HCT116 (cell line): ENCODE measurements at regions not wholly inside any gene's neighbourhood (a gene's known extent, or its start where the extent isn't known, plus 50 kb on each side); places are given as distances from the start of the nearest gene placed in this dataset.

Experiments used
- ATAC-seq: fragments of 200-7000 bp; cut with Tn5 transposase; 2 replicates; pipeline ENCODE4 v1.9.1; 2020; ENCODE audit warnings: mild to moderate bottlenecking, moderate library complexity
- BruUV-seq: library from RNA; stranded (reverse); fragments of 400-500 nt; replicated peaks from 2 replicates; lab custom pipeline; 2021; lab: Mats Ljungman, UMichigan
- CTCF ChIA-PET: fragments of 300-600 bp; sonication (Branson Sonifier 250); formaldehyde crosslinking; loops from one replicate; lab custom pipeline; 2021; ENCODE audit warnings: antibody characterized with exemption; lab: Charles Lee
- POLR2A ChIA-PET: fragments of 300-600, 350-600 bp; sonication (Branson Sonifier 250); formaldehyde crosslinking; loops from one replicate; lab custom pipeline; 2021; ENCODE audit warnings: antibody characterized with exemption; lab: Charles Lee
- RAD21 ChIA-PET, 2 experiments: fragments of 300-600 bp; sonication (Branson Sonifier 250); formaldehyde crosslinking; loops; one replicate each; lab custom pipeline; 2023; ENCODE audit warnings: low total read pairs in 2 of 2; ENCODE audit not compliant: uncharacterized antibody in 2 of 2, unreplicated experiment in 2 of 2, low non-redundant PET in 1 of 2; lab: Charles Lee
- DNase-seq: peaks from one replicate; pipeline ENCODE4 v3.0.0-alpha.2; 2010; ENCODE audit warnings: low read depth, low spot score
- H2AFZ ChIP-seq: fragments of 200-600 bp; shearing (Covaris generic), sonication (generic); 2 replicates; pipeline ENCODE4 v1.6.1; 2017; ENCODE audit warnings: low read depth, mixed run types, mixed read lengths, antibody characterized with exemption, low read length; ENCODE audit not compliant: poor library complexity, severe bottlenecking
- H3K27ac ChIP-seq: 2 replicates; pipeline ENCODE4 v1.5.1; 2012; ENCODE audit warnings: low read depth, low read length
- H3K27me3 ChIP-seq: fragments of 200-600 bp; sonication (generic); 2 replicates; pipeline ENCODE4 v1.6.1; 2016; ENCODE audit warnings: mixed run types, low read length, mixed read lengths; ENCODE audit not compliant: insufficient read depth
- H3K36me3 ChIP-seq, 2 experiments: fragments of 200-500 bp in 1 of 2; fragments of 200-600 bp in 1 of 2; sonication (Bioruptor generic) in 1 of 2; sonication (generic) in 1 of 2; 2 replicates each; pipeline versions ENCODE4 v1.5.1 to v1.6.1; 2014 to 2016; ENCODE audit warnings: low read length in 2 of 2, inconsistent platforms in 1 of 2, mixed read lengths in 1 of 2, mixed run types in 1 of 2; ENCODE audit not compliant: insufficient read depth in 2 of 2, control insufficient read depth in 1 of 2
- H3K4me1 ChIP-seq, 2 experiments: fragments of 200-600 bp in 1 of 2; sonication (generic) in 1 of 2; 2 replicates each; pipeline versions ENCODE4 v1.5.1 to v1.6.1; 2012 to 2017; ENCODE audit warnings: low read length in 2 of 2, inconsistent platforms in 1 of 2, mild to moderate bottlenecking in 1 of 2, mixed read lengths in 1 of 2, mixed run types in 1 of 2, moderate library complexity in 1 of 2; ENCODE audit not compliant: insufficient read depth in 2 of 2, control insufficient read depth in 1 of 2
- H3K4me2 ChIP-seq: fragments of 200-600 bp; sonication (generic); 2 replicates; pipeline ENCODE4 v1.6.1; 2017; ENCODE audit warnings: mixed run types, low read length, mixed read lengths
- H3K4me3 ChIP-seq, 2 experiments: fragments of 200-600 bp in 1 of 2; sonication (generic) in 1 of 2; replicated peaks in 1 of 2; 2 replicates each; pipeline ENCODE4 v1.5.1; 2011 to 2016; ENCODE audit warnings: low read length in 2 of 2, control low read depth in 1 of 2, low read depth in 1 of 2, mild to moderate bottlenecking in 1 of 2, mixed read lengths in 1 of 2, mixed run types in 1 of 2
- H3K79me2 ChIP-seq: fragments of 200-600 bp; sonication (generic); 2 replicates; pipeline ENCODE4 v1.6.1; 2017; ENCODE audit warnings: mild to moderate bottlenecking, mixed run types, low read length, moderate library complexity, mixed read lengths; ENCODE audit not compliant: insufficient read depth
- H3K9ac ChIP-seq: fragments of 200-600 bp; sonication (generic); 2 replicates; pipeline ENCODE4 v1.6.1; 2016; ENCODE audit warnings: low read length, mixed read lengths
- H3K9me2 ChIP-seq: fragments of 200-600 bp; sonication (generic), shearing (Covaris generic); 2 replicates; pipeline ENCODE4 v1.6.1; 2017; ENCODE audit warnings: mixed run types, mild to moderate bottlenecking, moderate library complexity; ENCODE audit not compliant: insufficient read depth
- H3K9me3 ChIP-seq, 2 experiments: fragments of 200-500 bp in 1 of 2; fragments of 200-600 bp in 1 of 2; sonication (Bioruptor generic) in 1 of 2; sonication (generic) in 1 of 2; 2 replicates each; pipeline ENCODE4 v1.6.1; 2014 to 2017; ENCODE audit warnings: low read length in 2 of 2, mixed read lengths in 2 of 2, inconsistent platforms in 1 of 2, low read depth in 1 of 2, mild to moderate bottlenecking in 1 of 2, mixed run types in 1 of 2, moderate library complexity in 1 of 2; ENCODE audit not compliant: control insufficient read depth in 1 of 2, insufficient read depth in 1 of 2
- H4K20me1 ChIP-seq: fragments of 200-600 bp; sonication (generic), shearing (Covaris generic); 2 replicates; pipeline ENCODE4 v1.6.1; 2017; ENCODE audit warnings: mixed run types, mild to moderate bottlenecking, moderate library complexity; ENCODE audit not compliant: insufficient read depth
- CBX3 ChIP-seq: IDR thresholded peaks from 2 replicates; pipeline ENCODE4 v1.6.1; 2012; ENCODE audit warnings: low read depth
- EGR1 ChIP-seq: IDR thresholded peaks from 2 replicates; pipeline ENCODE4 v1.6.1; 2012; ENCODE audit warnings: low read depth
- ELF1 ChIP-seq: IDR thresholded peaks from 2 replicates; pipeline ENCODE4 v1.6.1; 2012; ENCODE audit warnings: low read depth, borderline replicate concordance
- EZH2phosphoT487 ChIP-seq: fragments of 200-600 bp; IDR thresholded peaks from 2 replicates; pipeline ENCODE4 v1.6.1; 2018; ENCODE audit warnings: antibody characterized with exemption, borderline replicate concordance
- FOSL1 ChIP-seq: IDR thresholded peaks from 2 replicates; pipeline ENCODE4 v1.6.1; 2012; ENCODE audit warnings: low read depth
- JUND ChIP-seq: IDR thresholded peaks from 2 replicates; pipeline ENCODE4 v1.6.1; 2012
- MAX ChIP-seq: IDR thresholded peaks from 2 replicates; pipeline ENCODE4 v1.6.1; 2012
- POLR2A ChIP-seq: IDR thresholded peaks from 2 replicates; pipeline ENCODE4 v1.7.0; 2011; ENCODE audit warnings: borderline replicate concordance; ENCODE audit not compliant: insufficient read depth, insufficient read length; ENCODE audit errors: extremely low read depth
- POLR2AphosphoS5 ChIP-seq: IDR thresholded peaks from 2 replicates; pipeline ENCODE4 v1.6.1; 2011; ENCODE audit warnings: mild to moderate bottlenecking, low read depth, low read length, moderate library complexity
- RAD21 ChIP-seq: IDR thresholded peaks from 2 replicates; pipeline ENCODE4 v1.6.1; 2012; ENCODE audit warnings: low read depth, mild to moderate bottlenecking
- SIN3A ChIP-seq: IDR thresholded peaks from 2 replicates; pipeline ENCODE4 v1.6.1; 2012; ENCODE audit warnings: low read depth
- SP1 ChIP-seq: IDR thresholded peaks from 2 replicates; pipeline ENCODE4 v1.6.1; 2012; ENCODE audit warnings: low read depth
- SRF ChIP-seq: IDR thresholded peaks from 2 replicates; pipeline ENCODE4 v1.6.1; 2012; ENCODE audit warnings: low read depth
- TCF7L2 ChIP-seq: IDR thresholded peaks from 2 replicates; pipeline ENCODE4 v1.7.0; 2011; ENCODE audit warnings: borderline replicate concordance, inconsistent platforms; ENCODE audit not compliant: insufficient read depth, insufficient read length; ENCODE audit errors: extremely low read depth
- ZFX ChIP-seq: fragments of 450-650 bp; IDR thresholded peaks from 2 replicates; pipeline ENCODE4 v1.6.1; 2017
- ZNF274 ChIP-seq: fragments of 200-500 bp; sonication (Bioruptor generic); IDR thresholded peaks from 2 replicates; pipeline ENCODE4 v1.6.1; 2014; ENCODE audit warnings: mild to moderate bottlenecking, low read depth, low read length, inconsistent platforms
- intact Hi-C: fragments of 100-400 bp; cut with micrococcal nuclease; formaldehyde crosslinking; loops from 2 replicates; pipeline ENCODE4 v1.10.0; 2022
- TF ChIP-seq, protein P1 (sequence below): IDR thresholded peaks from 2 replicates; pipeline ENCODE4 v1.6.1; 2012
- TF ChIP-seq, protein P2 (sequence below): IDR thresholded peaks from 2 replicates; pipeline ENCODE4 v1.6.1; 2012; ENCODE audit warnings: low read depth

DNA sequence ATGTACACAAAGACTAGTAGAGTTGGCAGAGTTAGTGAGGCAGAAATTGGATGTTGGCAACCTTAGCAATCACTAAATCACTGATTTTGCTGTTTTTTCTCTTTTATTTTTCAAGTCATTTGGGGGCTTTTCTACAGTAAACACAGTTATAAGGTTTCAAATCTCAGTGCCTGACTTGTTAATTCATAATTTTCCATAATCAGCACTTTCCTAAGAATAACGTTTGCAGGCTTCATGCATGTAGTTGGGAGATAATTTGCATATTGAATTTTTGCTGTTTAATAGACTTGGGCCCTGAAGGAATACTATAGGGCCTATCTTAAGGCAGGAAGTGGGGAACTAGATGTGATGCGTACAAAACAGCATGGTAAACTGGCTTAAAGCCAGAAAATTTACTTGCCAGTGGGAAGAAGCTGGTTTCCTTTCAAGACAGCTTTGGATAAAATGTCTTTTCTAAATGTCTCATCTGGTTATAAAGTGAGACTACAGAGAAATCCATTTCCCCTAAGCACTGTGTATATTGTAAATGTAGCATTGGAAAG is 127.2 kb upstream of the SMIM21 start:
- Histone ChIP-seq H3K9me2 (no peaks in the 10 kb centered on the region), H3K9ac (no peak overlapping the region), H3K27ac (no peak overlapping the region)
- TF ChIP-seq ELF1 (no peak), POLR2AphosphoS5 (no peak), CBX3 (no peak), FOSL1 (no peak), ZFX (no peak), EGR1 (no peak), ZNF274 (no peak), POLR2A (no peak), JUND (no peak), EZH2phosphoT487 (no peak), SP1 (no peak)
- TF ChIP-seq, protein P1, sequence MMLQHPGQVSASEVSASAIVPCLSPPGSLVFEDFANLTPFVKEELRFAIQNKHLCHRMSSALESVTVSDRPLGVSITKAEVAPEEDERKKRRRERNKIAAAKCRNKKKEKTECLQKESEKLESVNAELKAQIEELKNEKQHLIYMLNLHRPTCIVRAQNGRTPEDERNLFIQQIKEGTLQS: no peak
- TF ChIP-seq, all 23 proteins: peak for 0
- intact Hi-C loops: no loop called here
- H3K79me2 ChIP-seq: no peaks in the 10 kb centered on the region
- H3K36me3 ChIP-seq: no peaks in the 10 kb centered on the region
- POLR2A ChIA-PET: no interaction called here
- H3K27me3 ChIP-seq: no peaks in the 10 kb centered on the region
- ATAC-seq (no peak), DNase-seq (no peak)
- no TSS peak for BruUV-seq
- RAD21 ChIA-PET: no interaction called here
- H4K20me1 ChIP-seq: no peaks in the 10 kb centered on the region
- H3K4me1 ChIP-seq: peaks cover 0 to 15% of the 10 kb centered on the region in 2 experiments; a peak in 2 of 4 replicates
- H3K4me2 ChIP-seq: no peak overlapping the region
- CTCF ChIA-PET: no interaction called here
- no peak overlapping the region for H3K4me3 ChIP-seq
- no peaks in the 10 kb centered on the region for H3K9me3 ChIP-seq
- no peak overlapping the region for H2AFZ ChIP-seq

- ChIA-PET POLR2A (no interaction called here), RAD21 (no interaction called here), CTCF (no interaction called here)
- Histone ChIP-seq H3K9ac (no peak overlapping the region), H3K36me3 (no peaks in the 10 kb centered on the region), H2AFZ (no peak overlapping the region), H3K27me3 (no peaks in the 10 kb centered on the region), H3K9me2 (no peaks in the 10 kb centered on the region), H3K4me1 (peaks cover 0 to 15% of the 10 kb centered on the region in 2 experiments; a peak in 2 of 4 replicates), H3K9me3 (no peaks in the 10 kb centered on the region), H3K27ac (no peak overlapping the region), H3K79me2 (no peaks in the 10 kb centered on the region), H3K4me2 (no peak overlapping the region), H3K4me3 (no peak overlapping the region)
- ATAC-seq: no peak
- BruUV-seq: no TSS peak
- no peak for DNase-seq
- TF ChIP-seq SP1 (no peak), POLR2A (no peak), ZNF274 (no peak), SIN3A (no peak), JUND (no peak), CBX3 (no peak), RAD21 (no peak), ELF1 (no peak), TCF7L2 (no peak), EGR1 (no peak), POLR2AphosphoS5 (no peak), MAX (no peak), SRF (no peak)
- TF ChIP-seq, protein P2, sequence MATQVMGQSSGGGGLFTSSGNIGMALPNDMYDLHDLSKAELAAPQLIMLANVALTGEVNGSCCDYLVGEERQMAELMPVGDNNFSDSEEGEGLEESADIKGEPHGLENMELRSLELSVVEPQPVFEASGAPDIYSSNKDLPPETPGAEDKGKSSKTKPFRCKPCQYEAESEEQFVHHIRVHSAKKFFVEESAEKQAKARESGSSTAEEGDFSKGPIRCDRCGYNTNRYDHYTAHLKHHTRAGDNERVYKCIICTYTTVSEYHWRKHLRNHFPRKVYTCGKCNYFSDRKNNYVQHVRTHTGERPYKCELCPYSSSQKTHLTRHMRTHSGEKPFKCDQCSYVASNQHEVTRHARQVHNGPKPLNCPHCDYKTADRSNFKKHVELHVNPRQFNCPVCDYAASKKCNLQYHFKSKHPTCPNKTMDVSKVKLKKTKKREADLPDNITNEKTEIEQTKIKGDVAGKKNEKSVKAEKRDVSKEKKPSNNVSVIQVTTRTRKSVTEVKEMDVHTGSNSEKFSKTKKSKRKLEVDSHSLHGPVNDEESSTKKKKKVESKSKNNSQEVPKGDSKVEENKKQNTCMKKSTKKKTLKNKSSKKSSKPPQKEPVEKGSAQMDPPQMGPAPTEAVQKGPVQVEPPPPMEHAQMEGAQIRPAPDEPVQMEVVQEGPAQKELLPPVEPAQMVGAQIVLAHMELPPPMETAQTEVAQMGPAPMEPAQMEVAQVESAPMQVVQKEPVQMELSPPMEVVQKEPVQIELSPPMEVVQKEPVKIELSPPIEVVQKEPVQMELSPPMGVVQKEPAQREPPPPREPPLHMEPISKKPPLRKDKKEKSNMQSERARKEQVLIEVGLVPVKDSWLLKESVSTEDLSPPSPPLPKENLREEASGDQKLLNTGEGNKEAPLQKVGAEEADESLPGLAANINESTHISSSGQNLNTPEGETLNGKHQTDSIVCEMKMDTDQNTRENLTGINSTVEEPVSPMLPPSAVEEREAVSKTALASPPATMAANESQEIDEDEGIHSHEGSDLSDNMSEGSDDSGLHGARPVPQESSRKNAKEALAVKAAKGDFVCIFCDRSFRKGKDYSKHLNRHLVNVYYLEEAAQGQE: no peak
- TF ChIP-seq, protein P1: no peak
- TF ChIP-seq, all 23 proteins: peak for 0
- intact Hi-C loops: no loop called here
- H4K20me1 ChIP-seq: no peaks in the 10 kb centered on the region
These were observed 126.7 kb upstream of the SMIM21 start for GRCh38 chr18:75554176-75554575.
